Astrocyte (in vitro differentiated cells and primary cell): ENCODE measurements at regions not wholly inside any gene's neighbourhood (a gene's known extent, or its start where the extent isn't known, plus 50 kb on each side); places are given as distances from the start of the nearest gene placed in this dataset.

Source experiments
- DNase-seq: peaks from one replicate; pipeline ENCODE4 v3.0.0-alpha.2; 2010; ENCODE audit warnings: low read depth
- FAIRE-seq: peaks from 2 replicates; lab custom pipeline; 2011; peaks lifted over from hg19 to GRCh38; lab: Jason Lieb, UNC
- H2AFZ ChIP-seq: 2 replicates; pipeline ENCODE4 v1.6.0; 2012; ENCODE audit warnings: low read depth, low read length, inconsistent platforms
- H3K27ac ChIP-seq: 2 replicates; pipeline ENCODE4 v1.5.1; 2011; ENCODE audit warnings: low read depth, low read length, inconsistent platforms
- H3K27me3 ChIP-seq: 2 replicates; pipeline ENCODE4 v1.6.0; 2011; ENCODE audit warnings: low read length, inconsistent platforms; ENCODE audit not compliant: insufficient read depth
- H3K36me3 ChIP-seq: 2 replicates; pipeline ENCODE4 v1.5.1; 2011; ENCODE audit warnings: low read length, inconsistent platforms; ENCODE audit not compliant: insufficient read depth
- H3K4me1 ChIP-seq: 2 replicates; pipeline ENCODE4 v1.5.1; 2011; ENCODE audit warnings: low read length, inconsistent platforms; ENCODE audit not compliant: insufficient read depth
- H3K4me2 ChIP-seq: 2 replicates; pipeline ENCODE4 v1.6.0; 2012; ENCODE audit warnings: low read length, inconsistent platforms
- H3K4me3 ChIP-seq: 2 replicates; pipeline ENCODE4 v1.5.1; 2011; ENCODE audit warnings: low read depth, mild to moderate bottlenecking, low read length, inconsistent platforms; ENCODE audit not compliant: insufficient read depth
- H3K79me2 ChIP-seq: 2 replicates; pipeline ENCODE4 v1.6.0; 2012; ENCODE audit warnings: mild to moderate bottlenecking, low read length, inconsistent platforms; ENCODE audit not compliant: insufficient read depth
- H3K9ac ChIP-seq: 2 replicates; pipeline ENCODE4 v1.6.0; 2012; ENCODE audit warnings: mild to moderate bottlenecking, low read length, inconsistent platforms
- H3K9me3 ChIP-seq: 2 replicates; pipeline ENCODE4 v1.5.1; 2012; ENCODE audit warnings: low read depth, mild to moderate bottlenecking, low read length, inconsistent platforms; ENCODE audit not compliant: insufficient read depth
- H4K20me1 ChIP-seq: 2 replicates; pipeline ENCODE4 v1.6.0; 2012; ENCODE audit warnings: low read length, inconsistent platforms; ENCODE audit not compliant: insufficient read depth
- H3K27ac Mint-ChIP-seq: one replicate; pipeline ENCODE4 v1.8.0; 2021; ENCODE audit warnings: mild to moderate bottlenecking, mixed read lengths; ENCODE audit not compliant: unreplicated experiment
- H3K27me3 Mint-ChIP-seq: one replicate; pipeline ENCODE4 v1.8.0; 2021; ENCODE audit warnings: low read depth, mixed read lengths; ENCODE audit not compliant: unreplicated experiment
- H3K36me3 Mint-ChIP-seq: one replicate; pipeline ENCODE4 v1.8.0; 2021; ENCODE audit warnings: low read depth, mixed read lengths; ENCODE audit not compliant: unreplicated experiment
- H3K4me1 Mint-ChIP-seq: one replicate; pipeline ENCODE4 v1.8.0; 2021; ENCODE audit warnings: low read depth, mixed read lengths; ENCODE audit not compliant: unreplicated experiment
- H3K4me3 Mint-ChIP-seq: one replicate; pipeline ENCODE4 v1.8.0; 2021; ENCODE audit warnings: mild to moderate bottlenecking, moderate library complexity, mixed read lengths; ENCODE audit not compliant: unreplicated experiment
- H3K9me3 Mint-ChIP-seq: one replicate; pipeline ENCODE4 v1.8.0; 2021; ENCODE audit warnings: mild to moderate bottlenecking, mixed read lengths; ENCODE audit not compliant: unreplicated experiment
- CTCF ChIP-seq: IDR thresholded peaks from 2 replicates; pipeline ENCODE4 v1.5.1; 2011; ENCODE audit warnings: low read depth, mild to moderate bottlenecking, inconsistent platforms, low read length, moderate library complexity; ENCODE audit not compliant: insufficient read depth
- EZH2 ChIP-seq: IDR thresholded peaks from 2 replicates; pipeline ENCODE4 v1.6.1; 2012; ENCODE audit warnings: mild to moderate bottlenecking, low read length, inconsistent platforms; ENCODE audit not compliant: insufficient read depth

DNA sequence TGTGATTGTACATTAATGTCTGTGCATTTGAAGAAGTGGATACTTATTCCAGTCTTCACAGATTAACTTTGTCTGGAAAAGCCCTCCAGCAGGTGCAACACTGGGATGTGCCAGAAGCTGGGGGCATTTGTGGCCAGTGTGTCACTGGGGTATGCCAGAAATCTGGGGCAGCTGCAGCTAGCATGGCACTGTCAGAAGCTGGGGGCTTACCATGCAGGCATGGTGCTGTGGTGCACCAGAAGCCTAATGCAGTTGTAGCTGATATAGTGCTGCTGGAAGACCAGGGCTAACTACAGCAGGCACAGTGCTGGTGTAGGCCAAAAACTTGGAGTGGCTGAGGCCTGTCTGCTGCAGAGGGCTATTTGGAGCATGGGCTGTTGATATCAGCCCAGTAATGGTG is 270.1 kb downstream of the STK31 start:
- no peak for TF ChIP-seq CTCF
- TF ChIP-seq EZH2: no peak
- H2AFZ ChIP-seq: no peak overlapping the region
- no peak overlapping the region for H3K4me2 ChIP-seq
- H3K9me3 ChIP-seq: peaks cover 2% of the 10 kb centered on the region
- FAIRE-seq (no peak), DNase-seq (no peak)
- no peaks in the 10 kb centered on the region for H3K79me2 ChIP-seq
- no peak overlapping the region for H3K4me3 Mint-ChIP-seq
- H4K20me1 ChIP-seq: no peaks in the 10 kb centered on the region
- no peaks in the 10 kb centered on the region for H3K36me3 ChIP-seq
- no peak overlapping the region for H3K27ac Mint-ChIP-seq
- H3K9me3 Mint-ChIP-seq: peaks cover 9% of the 10 kb centered on the region
- no peak overlapping the region for H3K4me3 ChIP-seq
- no peaks in the 10 kb centered on the region for H3K4me1 ChIP-seq
- no peak overlapping the region for H3K27ac ChIP-seq
- H3K36me3 Mint-ChIP-seq: no peaks in the 10 kb centered on the region
- H3K27me3 ChIP-seq: no peaks in the 10 kb centered on the region
- peaks cover 6% of the 10 kb centered on the region for H3K4me1 Mint-ChIP-seq
- H3K9ac ChIP-seq: no peak overlapping the region
- peaks cover 7% of the 10 kb centered on the region for H3K27me3 Mint-ChIP-seq

DNA sequence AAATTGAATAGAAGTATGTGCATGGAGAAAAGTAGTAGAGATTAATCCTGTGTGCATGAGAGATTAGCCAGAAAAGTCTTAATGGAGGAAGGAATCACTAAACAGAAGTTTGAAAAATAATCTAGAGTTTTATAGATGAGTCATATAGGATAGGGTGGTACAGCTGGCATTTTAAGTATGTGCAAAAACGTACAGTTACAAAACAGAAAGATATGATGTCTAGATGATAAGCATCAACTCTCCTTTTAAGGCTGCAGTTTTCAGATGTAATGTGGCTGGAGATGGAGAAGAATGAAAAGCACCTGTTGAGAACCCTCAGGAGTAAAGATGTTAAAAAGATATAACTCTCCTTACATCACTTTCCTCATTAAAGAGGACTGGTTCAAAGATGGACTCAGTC is 271.3 kb downstream of the STK31 start:
- no peak overlapping the region for H3K27ac Mint-ChIP-seq
- H3K79me2 ChIP-seq: no peaks in the 10 kb centered on the region
- H3K36me3 ChIP-seq: no peaks in the 10 kb centered on the region
- no peak for FAIRE-seq
- H3K9me3 Mint-ChIP-seq: peaks cover 9% of the 10 kb centered on the region
- H3K4me1 ChIP-seq: no peaks in the 10 kb centered on the region
- H4K20me1 ChIP-seq: no peaks in the 10 kb centered on the region
- no peaks in the 10 kb centered on the region for H3K36me3 Mint-ChIP-seq
- TF ChIP-seq EZH2: no peak
- no peak for TF ChIP-seq CTCF
- DNase-seq: no peak
- H3K27me3 ChIP-seq: no peaks in the 10 kb centered on the region
- peaks cover 2% of the 10 kb centered on the region for H3K9me3 ChIP-seq
- no peak overlapping the region for H3K27ac ChIP-seq
- H3K4me3 ChIP-seq: no peak overlapping the region
- no peak overlapping the region for H3K4me3 Mint-ChIP-seq
- H3K4me1 Mint-ChIP-seq: peaks cover 6% of the 10 kb centered on the region
- H3K4me2 ChIP-seq: no peak overlapping the region
- H3K27me3 Mint-ChIP-seq: peaks cover 7% of the 10 kb centered on the region
- no peak overlapping the region for H3K9ac ChIP-seq
- no peak overlapping the region for H2AFZ ChIP-seq

GRCh38 chr7:23981758-23982157 is 271.7 kb downstream of the STK31 start:
- H3K27me3 ChIP-seq: no peaks in the 10 kb centered on the region

More at GRCh38 chr7:23981758-23982157, 271.7 kb downstream of the STK31 start:
- TF ChIP-seq EZH2: no peak
- no peak for DNase-seq
- peaks cover 9% of the 10 kb centered on the region for H3K9me3 Mint-ChIP-seq
- no peak for FAIRE-seq
- Histone ChIP-seq H3K4me3 (no peak overlapping the region), H3K27ac (no peak overlapping the region), H3K9ac (no peak overlapping the region), H3K4me2 (no peak overlapping the region), H3K36me3 (no peaks in the 10 kb centered on the region), H3K4me1 (no peaks in the 10 kb centered on the region), H3K79me2 (no peaks in the 10 kb centered on the region), H3K9me3 (peaks cover 2% of the 10 kb centered on the region), H2AFZ (no peak overlapping the region), H4K20me1 (no peaks in the 10 kb centered on the region)
- no peaks in the 10 kb centered on the region for H3K36me3 Mint-ChIP-seq
- H3K27me3 Mint-ChIP-seq: peaks cover 7% of the 10 kb centered on the region
- H3K27ac Mint-ChIP-seq: no peak overlapping the region
- H3K4me1 Mint-ChIP-seq: peaks cover 6% of the 10 kb centered on the region
- no peak overlapping the region for H3K4me3 Mint-ChIP-seq
